ENCODE measurements at regions not wholly inside any gene's neighbourhood (a gene's known extent, or its start where the extent isn't known, plus 50 kb on each side); places are given as distances from the start of the nearest gene placed in this dataset.

DNA sequence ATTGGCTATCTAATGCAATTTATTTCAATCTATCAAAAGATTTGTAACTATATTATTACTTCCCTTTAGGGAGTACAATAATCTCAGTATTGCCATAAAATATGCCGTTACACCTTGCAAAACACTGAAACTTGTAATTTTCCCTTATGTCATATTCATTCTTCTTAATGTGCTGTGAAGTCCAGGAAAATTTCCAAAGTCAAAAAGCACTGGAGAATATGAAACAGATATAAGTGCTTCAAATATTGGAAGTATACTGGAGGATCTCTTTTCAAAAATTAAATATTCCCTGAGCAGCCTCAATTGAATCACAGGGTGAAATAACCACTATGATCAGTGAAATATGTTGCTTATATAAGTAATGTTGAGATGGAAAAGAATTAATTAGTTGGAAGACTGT, 356.0 kb downstream of the PPP1R3A start:
- intact Hi-C loops (cut with DNase I) = no loop called here

DNA sequence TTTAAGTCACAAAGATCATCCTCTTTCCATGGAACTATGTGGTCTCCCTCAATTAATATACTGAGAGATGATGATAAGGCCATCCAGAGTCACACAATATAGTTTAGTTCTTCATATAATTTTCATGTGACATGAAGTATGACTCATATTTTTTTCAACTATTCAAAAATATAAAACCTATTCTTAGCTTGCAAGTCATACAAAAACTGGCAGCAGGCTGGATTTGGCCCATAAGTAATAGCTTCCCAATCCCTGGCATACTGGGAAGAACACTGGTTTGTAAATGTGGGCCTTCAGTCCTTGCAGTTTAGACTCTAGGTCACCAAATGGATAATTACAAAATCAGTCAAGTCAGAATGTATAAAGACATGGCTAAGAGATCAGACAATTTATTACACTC, 356.6 kb downstream of the PPP1R3A start:
- no peaks in the 10 kb centered on the region for H3K36me3 ChIP-seq
- TF ChIP-seq, protein P1, sequence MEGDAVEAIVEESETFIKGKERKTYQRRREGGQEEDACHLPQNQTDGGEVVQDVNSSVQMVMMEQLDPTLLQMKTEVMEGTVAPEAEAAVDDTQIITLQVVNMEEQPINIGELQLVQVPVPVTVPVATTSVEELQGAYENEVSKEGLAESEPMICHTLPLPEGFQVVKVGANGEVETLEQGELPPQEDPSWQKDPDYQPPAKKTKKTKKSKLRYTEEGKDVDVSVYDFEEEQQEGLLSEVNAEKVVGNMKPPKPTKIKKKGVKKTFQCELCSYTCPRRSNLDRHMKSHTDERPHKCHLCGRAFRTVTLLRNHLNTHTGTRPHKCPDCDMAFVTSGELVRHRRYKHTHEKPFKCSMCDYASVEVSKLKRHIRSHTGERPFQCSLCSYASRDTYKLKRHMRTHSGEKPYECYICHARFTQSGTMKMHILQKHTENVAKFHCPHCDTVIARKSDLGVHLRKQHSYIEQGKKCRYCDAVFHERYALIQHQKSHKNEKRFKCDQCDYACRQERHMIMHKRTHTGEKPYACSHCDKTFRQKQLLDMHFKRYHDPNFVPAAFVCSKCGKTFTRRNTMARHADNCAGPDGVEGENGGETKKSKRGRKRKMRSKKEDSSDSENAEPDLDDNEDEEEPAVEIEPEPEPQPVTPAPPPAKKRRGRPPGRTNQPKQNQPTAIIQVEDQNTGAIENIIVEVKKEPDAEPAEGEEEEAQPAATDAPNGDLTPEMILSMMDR (IDR thresholded peaks at IDR 0.05) = no peak
- TF ChIP-seq POLR2A (IDR thresholded peaks at IDR 0.05) = no peak
- no peak overlapping the region for H3K27ac ChIP-seq
- no peaks in the 10 kb centered on the region for H3K4me1 ChIP-seq
- DNase-seq = no peak
- no peaks in the 10 kb centered on the region for H3K27me3 ChIP-seq
- intact Hi-C loops (cut with DNase I) = no loop called here
- no peak overlapping the region for H3K4me3 ChIP-seq
- no peaks in the 10 kb centered on the region for H3K9me3 ChIP-seq

More for the DNA sequence above, 356.0 kb downstream of the PPP1R3A start:
- H3K27ac ChIP-seq = no peak overlapping the region
- no peak for DNase-seq
- no peak overlapping the region for H3K4me3 ChIP-seq
- 76 to 90% methylated on average over 1 of the region's 1 CpG for WGBS, 2 donors
- no peaks in the 10 kb centered on the region for H3K27me3 ChIP-seq
- TF ChIP-seq POLR2A (IDR thresholded peaks at IDR 0.05) = no peak
- TF ChIP-seq, protein P1 (IDR thresholded peaks at IDR 0.05) = no peak
- no peaks in the 10 kb centered on the region for H3K9me3 ChIP-seq
- no peaks in the 10 kb centered on the region for H3K36me3 ChIP-seq
- no peaks in the 10 kb centered on the region for H3K4me1 ChIP-seq

- TF ChIP-seq POLR2A (IDR thresholded peaks at IDR 0.05) = no peak
- TF ChIP-seq, protein P1 (IDR thresholded peaks at IDR 0.05) = no peak
Measured at GRCh38 chr7:113561446-113561845, 357.4 kb downstream of the PPP1R3A start.

DNA sequence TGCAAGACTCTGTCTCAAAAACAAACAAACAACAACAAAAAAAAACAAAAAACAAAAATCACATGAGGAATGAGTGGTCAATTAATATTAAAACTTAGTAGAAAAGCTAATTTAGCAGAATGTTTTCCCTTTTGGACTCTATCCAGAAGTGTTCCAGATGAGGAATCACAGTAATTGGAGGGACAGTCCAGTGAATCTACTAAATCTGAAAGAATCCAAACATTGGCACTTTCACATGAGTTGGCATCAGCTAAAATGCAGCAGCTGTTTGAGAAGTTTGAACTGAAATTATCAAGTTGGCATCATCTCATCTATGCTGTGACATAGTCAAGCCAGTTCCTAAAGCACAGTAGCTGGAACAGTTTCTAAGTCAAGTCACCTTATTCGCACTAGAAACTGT, 367.8 kb downstream of the PPP1R3A start:
- TF ChIP-seq, protein P1 (IDR thresholded peaks at IDR 0.05) = no peak
- TF ChIP-seq POLR2A (IDR thresholded peaks at IDR 0.05) = no peak
- no peaks in the 10 kb centered on the region for H3K27me3 ChIP-seq
- no peaks in the 10 kb centered on the region for H3K36me3 ChIP-seq
- H3K4me3 ChIP-seq = no peak overlapping the region
- no peaks in the 10 kb centered on the region for H3K9me3 ChIP-seq
- no peak overlapping the region for H3K27ac ChIP-seq
- H3K4me1 ChIP-seq = no peaks in the 10 kb centered on the region
- no peak for DNase-seq
- intact Hi-C loops (cut with DNase I) = no loop called here
- 61 to 71% methylated on average over 1 of the region's 1 CpG for WGBS, 2 donors

More at GRCh38 chr7:113561446-113561845, 357.4 kb downstream of the PPP1R3A start:
- H3K27me3 ChIP-seq = no peaks in the 10 kb centered on the region
- no peak overlapping the region for H3K27ac ChIP-seq
- WGBS, 2 donors = 50 to 54% methylated on average over 2 of the region's 2 CpGs
- H3K9me3 ChIP-seq = no peaks in the 10 kb centered on the region
- no peaks in the 10 kb centered on the region for H3K36me3 ChIP-seq
- H3K4me3 ChIP-seq = no peak overlapping the region
- no peaks in the 10 kb centered on the region for H3K4me1 ChIP-seq
- intact Hi-C loops (cut with DNase I) = no loop called here
- DNase-seq = no peak

GRCh38 chr7:113548561-113548960, 370.2 kb downstream of the PPP1R3A start:
- Histone ChIP-seq H3K36me3 (no peaks in the 10 kb centered on the region), H3K4me1 (no peaks in the 10 kb centered on the region), H3K4me3 (no peak overlapping the region), H3K9me3 (no peaks in the 10 kb centered on the region), H3K27ac (no peak overlapping the region), H3K27me3 (no peaks in the 10 kb centered on the region)
- DNase-seq = no peak
- TF ChIP-seq, protein P1 (IDR thresholded peaks at IDR 0.05) = no peak
- intact Hi-C loops (cut with DNase I) = no loop called here

Measured in esophagus squamous epithelium (tissue), 5 donors.